Breast epithelium (tissue), 4 donors: ENCODE measurements at regions not wholly inside any gene's neighbourhood (a gene's known extent, or its start where the extent isn't known, plus 50 kb on each side); places are given as distances from the start of the nearest gene placed in this dataset.
"Not testable (repeated sequence)": the region's sequence is repeated elsewhere in the genome, so short reads cannot be mapped to it uniquely, and the experiment has no call there.

ENCODE experiments used
- DNase-seq, 2 donors: peaks; one replicate each; pipeline ENCODE4 v3.0.0-alpha.2; 2019; ENCODE audit warnings: low spot score in 2 of 2
- H3K27ac ChIP-seq, 2 donors: fragments of 200-600 bp; sonication (generic) in 1 of 2; one replicate each; pipeline ENCODE4 v1.5.1; 2016 to 2019; ENCODE audit warnings: mild to moderate bottlenecking in 1 of 2
- H3K27me3 ChIP-seq, 2 donors: fragments of 200-600 bp; sonication (generic) in 1 of 2; one replicate each; pipeline versions ENCODE4 v1.5.1 to v1.6.0; 2017 to 2019; ENCODE audit warnings: control low read depth in 1 of 2, mild to moderate bottlenecking in 1 of 2
- H3K36me3 ChIP-seq: fragments of 200-600 bp; one replicate; pipeline ENCODE4 v1.5.1; 2019
- H3K4me1 ChIP-seq, 2 donors: fragments of 200-600 bp; sonication (generic); one replicate each; pipeline ENCODE4 v1.5.1; 2016 to 2019; ENCODE audit warnings: control low read depth in 1 of 2
- H3K4me3 ChIP-seq, 3 donors: fragments of 200-600 bp; sonication (generic); 1 replicate in 2 of 3; 2 replicates in 1 of 3; pipeline ENCODE4 v1.5.1; 2016 to 2019; ENCODE audit warnings: mild to moderate bottlenecking in 3 of 3, moderate library complexity in 2 of 3
- H3K9me3 ChIP-seq, 2 donors: fragments of 200-600 bp; sonication (generic) in 1 of 2; one replicate each; pipeline ENCODE4 v1.5.1; 2016 to 2019; ENCODE audit warnings: control low read depth in 1 of 2
- POLR2A ChIP-seq: fragments of 450-650 bp; IDR thresholded peaks from one replicate; pipeline ENCODE4 v1.6.1; 2016; ENCODE audit warnings: antibody characterized with exemption, mild to moderate bottlenecking, moderate library complexity
- POLR2AphosphoS5 ChIP-seq, 3 donors: sonication (generic); formaldehyde crosslinking; IDR thresholded peaks; one replicate each; pipeline ENCODE4 v1.6.1; 2017; ENCODE audit warnings: antibody characterized with exemption in 3 of 3
- intact Hi-C: fragments of 100-400 bp; cut with DNase I; formaldehyde crosslinking; loops from one replicate; pipeline ENCODE4 v1.15.1; 2023; ENCODE audit warnings: low total_unique reads
- TF ChIP-seq, protein P1 (sequence below), 3 donors: fragments of 450-650 bp; IDR thresholded peaks; one replicate each; pipeline ENCODE4 v1.5.1; 2016 to 2017; ENCODE audit warnings: antibody characterized with exemption in 3 of 3, mild to moderate bottlenecking in 3 of 3, moderate library complexity in 3 of 3

DNA sequence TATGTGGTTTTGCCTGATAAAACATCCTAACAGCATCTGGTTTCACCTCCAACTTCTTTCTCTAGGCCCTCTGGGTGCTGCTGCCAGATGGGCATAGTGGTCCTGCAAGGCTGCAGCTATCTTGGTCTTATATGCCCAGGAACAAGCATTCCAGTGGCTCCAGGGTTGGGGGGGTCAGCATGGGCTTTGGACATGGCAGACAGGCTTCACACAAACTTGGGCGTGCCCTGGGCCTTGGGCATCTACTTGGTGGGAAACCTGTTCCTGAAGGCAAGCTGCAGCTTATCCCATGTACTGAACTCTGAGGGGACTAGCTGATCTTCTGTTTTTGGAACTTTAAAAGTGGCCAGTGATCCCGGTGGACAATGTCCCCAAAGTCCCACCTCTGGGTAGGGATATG lies 54.9 kb upstream of the ZNF678 start:
- Histone ChIP-seq H3K27me3 (peaks cover 0 to 15% of the 10 kb centered on the region in 2 donors), H3K27ac (no peak overlapping the region), H3K36me3 (no peaks in the 10 kb centered on the region), H3K4me1 (no peaks in the 10 kb centered on the region), H3K4me3 (no peak overlapping the region), H3K9me3 (no peaks in the 10 kb centered on the region)
- no peak for DNase-seq
- TF ChIP-seq, protein P1, sequence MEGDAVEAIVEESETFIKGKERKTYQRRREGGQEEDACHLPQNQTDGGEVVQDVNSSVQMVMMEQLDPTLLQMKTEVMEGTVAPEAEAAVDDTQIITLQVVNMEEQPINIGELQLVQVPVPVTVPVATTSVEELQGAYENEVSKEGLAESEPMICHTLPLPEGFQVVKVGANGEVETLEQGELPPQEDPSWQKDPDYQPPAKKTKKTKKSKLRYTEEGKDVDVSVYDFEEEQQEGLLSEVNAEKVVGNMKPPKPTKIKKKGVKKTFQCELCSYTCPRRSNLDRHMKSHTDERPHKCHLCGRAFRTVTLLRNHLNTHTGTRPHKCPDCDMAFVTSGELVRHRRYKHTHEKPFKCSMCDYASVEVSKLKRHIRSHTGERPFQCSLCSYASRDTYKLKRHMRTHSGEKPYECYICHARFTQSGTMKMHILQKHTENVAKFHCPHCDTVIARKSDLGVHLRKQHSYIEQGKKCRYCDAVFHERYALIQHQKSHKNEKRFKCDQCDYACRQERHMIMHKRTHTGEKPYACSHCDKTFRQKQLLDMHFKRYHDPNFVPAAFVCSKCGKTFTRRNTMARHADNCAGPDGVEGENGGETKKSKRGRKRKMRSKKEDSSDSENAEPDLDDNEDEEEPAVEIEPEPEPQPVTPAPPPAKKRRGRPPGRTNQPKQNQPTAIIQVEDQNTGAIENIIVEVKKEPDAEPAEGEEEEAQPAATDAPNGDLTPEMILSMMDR (IDR thresholded peaks at IDR 0.05), result no peak
- TF ChIP-seq POLR2A, result no peak
- no peak for TF ChIP-seq POLR2AphosphoS5 (IDR thresholded peaks at IDR 0.05)
- intact Hi-C loops, result no loop called here

DNA sequence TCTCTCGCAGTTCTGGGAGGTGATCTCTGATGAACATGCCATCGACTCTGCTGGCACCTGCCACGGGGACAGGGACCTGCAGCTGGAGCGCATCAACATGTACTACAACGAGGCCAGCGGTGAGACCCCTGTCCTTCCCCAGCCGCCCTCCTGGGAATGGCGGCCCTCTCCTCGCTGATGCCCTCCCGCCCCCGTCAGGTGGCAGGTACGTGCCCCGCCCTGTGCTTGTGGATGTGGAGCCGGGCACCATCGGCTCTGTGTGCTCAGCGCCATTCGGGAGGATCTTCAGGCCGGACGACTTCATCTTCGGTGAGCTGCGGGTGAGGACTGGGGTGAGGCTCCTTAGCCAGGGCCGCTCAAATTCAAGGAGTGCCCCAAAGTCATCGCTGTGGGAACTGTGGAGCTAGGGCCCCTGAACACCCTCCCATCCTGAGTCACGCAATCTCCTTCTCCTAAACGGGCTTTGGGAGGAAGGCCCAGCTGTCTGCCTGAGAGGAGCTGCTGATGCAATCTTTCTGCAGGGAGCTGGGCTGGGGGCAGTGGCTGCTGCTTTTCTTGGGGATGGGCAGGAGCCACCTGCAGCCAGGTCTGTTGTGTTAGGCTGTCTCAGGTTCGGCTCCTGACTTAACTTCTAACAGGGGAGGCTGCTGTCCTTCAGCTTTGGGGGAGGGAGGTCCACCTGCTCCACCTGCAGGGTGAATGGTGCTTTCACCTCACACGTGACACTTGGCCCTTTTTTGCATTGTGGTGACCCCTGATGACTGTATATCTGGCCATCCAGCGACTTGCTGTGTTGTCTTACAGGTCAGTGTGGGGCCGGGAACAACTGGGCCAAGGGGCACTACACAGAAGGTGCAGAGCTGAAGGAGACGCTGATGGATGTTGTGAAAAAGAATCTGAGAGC lies 56.6 kb upstream of the ZNF678 start:
- H3K4me3 ChIP-seq, H3K27ac ChIP-seq, H3K9me3 ChIP-seq, H3K4me1 ChIP-seq, H3K36me3 ChIP-seq, intact Hi-C loops, DNase-seq: not testable (repeated sequence)
- H3K27me3 ChIP-seq, result peaks cover 0 to 15% of the 10 kb centered on the region in 2 donors

DNA sequence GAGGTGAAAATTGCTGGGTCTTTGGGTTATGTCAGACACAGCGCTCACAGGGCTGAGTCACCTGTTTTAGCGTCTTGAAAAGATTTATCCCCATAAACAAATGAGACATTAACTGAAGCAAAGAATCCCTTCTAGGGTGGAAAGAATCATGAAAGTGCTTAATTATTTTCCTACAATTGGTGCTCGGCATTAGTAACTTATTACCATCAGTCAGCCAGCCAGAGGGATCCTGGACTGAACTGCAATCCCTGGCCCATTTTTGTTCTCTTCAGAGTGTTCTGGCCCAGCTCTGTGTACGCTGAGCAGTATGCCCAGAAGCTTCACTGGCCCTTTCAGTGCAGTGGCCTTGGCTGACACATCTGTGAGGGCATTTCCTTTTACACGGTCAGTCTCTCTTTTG lies 67.3 kb upstream of the ZNF678 start:
- H3K27me3 ChIP-seq, H3K27ac ChIP-seq, DNase-seq, H3K36me3 ChIP-seq, H3K4me3 ChIP-seq, H3K4me1 ChIP-seq, H3K9me3 ChIP-seq: not testable (repeated sequence)
- intact Hi-C loops, result loop anchor here (10.0 kb wide), 1 partner anchor 281 kb away; no protein-coding TSS in a partner anchor

GRCh38 chr1:227493863-227494551 lies 69.3 kb upstream of the ZNF678 start:
- not testable (repeated sequence) for H3K27me3 ChIP-seq, H3K36me3 ChIP-seq, DNase-seq, H3K9me3 ChIP-seq, H3K4me3 ChIP-seq, H3K4me1 ChIP-seq, H3K27ac ChIP-seq
- intact Hi-C loops, result loop anchor here (10.0 kb wide), 1 partner anchor 279 kb away; no protein-coding TSS in a partner anchor

- no peak overlapping the region for H3K4me3 ChIP-seq
- H3K27me3 ChIP-seq, result no peaks in the 10 kb centered on the region
- no peak for DNase-seq
- no peaks in the 10 kb centered on the region for H3K4me1 ChIP-seq
- H3K27ac ChIP-seq, result no peak overlapping the region
- no peaks in the 10 kb centered on the region for H3K36me3 ChIP-seq
- intact Hi-C loops, result loop anchor here (10.0 kb wide), 1 partner anchor 276 kb away; no protein-coding TSS in a partner anchor
- TF ChIP-seq, protein P1 (IDR thresholded peaks at IDR 0.05), result no peak
- TF ChIP-seq POLR2AphosphoS5 (IDR thresholded peaks at IDR 0.05) (no peak), POLR2A (no peak)
- H3K9me3 ChIP-seq, result peaks cover 0 to 4% of the 10 kb centered on the region in 2 donors
Measured at GRCh38 chr1:227490478-227490877, 72.9 kb upstream of the ZNF678 start.

DNA sequence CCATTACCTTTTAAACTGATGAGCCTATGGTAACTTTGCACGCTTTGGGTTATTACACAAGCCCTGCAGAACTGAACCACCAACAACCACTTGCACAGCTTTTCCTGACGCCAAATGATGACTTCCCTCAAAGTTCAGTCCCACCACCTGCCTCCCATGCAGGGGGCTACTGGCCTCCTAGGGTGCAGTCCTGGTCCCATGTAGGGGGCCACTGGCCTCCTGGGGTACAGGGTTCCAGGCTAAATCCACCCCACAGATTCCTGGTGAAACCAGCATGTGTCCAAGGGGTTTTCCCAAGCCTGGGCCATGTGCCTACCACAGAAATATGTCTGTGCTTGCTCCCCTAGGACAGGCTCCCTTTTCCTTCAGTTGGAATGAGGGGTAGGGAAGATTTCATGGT lies 73.4 kb upstream of the ZNF678 start:
- H3K36me3 ChIP-seq, result no peaks in the 10 kb centered on the region
- H3K4me3 ChIP-seq, result no peak overlapping the region
- H3K27me3 ChIP-seq, result no peaks in the 10 kb centered on the region
- H3K4me1 ChIP-seq, result no peaks in the 10 kb centered on the region
- TF ChIP-seq POLR2A (no peak), POLR2AphosphoS5 (IDR thresholded peaks at IDR 0.05) (no peak)
- TF ChIP-seq, protein P1 (IDR thresholded peaks at IDR 0.05), result no peak
- H3K27ac ChIP-seq, result no peak overlapping the region
- peaks cover 0 to 4% of the 10 kb centered on the region in 2 donors for H3K9me3 ChIP-seq
- intact Hi-C loops, result loop anchor here (10.0 kb wide), 1 partner anchor 275 kb away; no protein-coding TSS in a partner anchor
- DNase-seq, result no peak
